ENCODE measurements at regions not wholly inside any gene's neighbourhood (a gene's known extent, or its start where the extent isn't known, plus 50 kb on each side); places are given as distances from the start of the nearest gene placed in this dataset.

DNA sequence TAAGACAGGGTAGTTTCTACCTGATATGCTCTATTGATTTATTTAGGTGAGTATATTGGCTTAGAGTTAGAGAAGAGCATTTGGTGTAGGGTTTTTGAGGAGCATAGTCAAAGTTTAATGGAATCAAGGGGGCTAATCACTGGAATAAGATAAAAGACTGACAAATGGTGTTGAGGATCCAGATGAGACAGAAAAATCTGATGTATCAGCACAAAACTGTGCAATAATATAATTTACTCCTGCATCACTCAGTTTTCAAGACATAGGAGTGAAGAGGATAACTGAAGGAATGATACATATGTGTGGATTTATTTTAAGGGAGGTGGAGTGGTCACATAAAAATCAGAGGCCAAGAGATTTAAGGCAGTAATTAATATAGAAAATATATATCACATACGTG lies 339.2 kb downstream of the NYAP2 start:
- H3K27ac ChIP-seq (ENCODE audit: low read depth, low read length), result no peak overlapping the region
- Mint-ChIP-seq H3K36me3 (no peaks in the 10 kb centered on the region), H3K27ac (no peak overlapping the region), H3K4me3 (no peak overlapping the region), H3K27me3 (peaks cover 6 to 7% of the 10 kb centered on the region in 2 donors), H3K9me3 (peaks cover 0 to 1% (median 0%) of the 10 kb centered on the region in 5 donors), H3K4me1 (no peaks in the 10 kb centered on the region)
- ChIA-PET POLR2A (no interaction called here), CTCF (no interaction called here)
- H3K36me3 ChIP-seq (ENCODE audit: insufficient read depth, low read length), result no peaks in the 10 kb centered on the region
- no peak for DNase-seq
- no peaks in the 10 kb centered on the region for H3K4me1 ChIP-seq (ENCODE audit: insufficient read depth, low read length)
- H3K27me3 ChIP-seq (ENCODE audit: insufficient read depth, low read length, poor library complexity, severe bottlenecking), result no peaks in the 10 kb centered on the region
- no peak overlapping the region for H3K4me3 ChIP-seq (ENCODE audit: low read length)
- H3K9me3 ChIP-seq (ENCODE audit: low read length), result no peaks in the 10 kb centered on the region

DNA sequence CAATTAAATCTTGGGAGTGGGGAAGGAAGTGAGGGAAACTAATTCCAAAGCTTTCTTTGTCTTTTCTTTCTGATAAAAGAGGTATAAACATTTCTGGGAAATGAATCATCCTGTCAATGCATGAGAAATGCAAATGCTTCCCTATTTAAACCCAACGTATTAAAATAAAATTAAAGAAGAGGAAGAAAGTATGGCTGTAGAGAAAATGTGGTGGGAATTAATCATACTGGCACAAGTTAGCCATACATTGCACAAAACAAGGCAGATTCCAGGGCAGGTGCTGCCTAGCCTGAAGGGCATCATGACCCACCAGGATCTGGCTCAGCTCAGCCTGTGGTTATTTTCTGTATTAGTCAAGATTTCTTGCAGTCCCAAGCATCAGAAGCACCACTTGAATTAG lies 338.0 kb downstream of the NYAP2 start:
- Histone ChIP-seq H3K36me3 (ENCODE audit: insufficient read depth, low read length) (no peaks in the 10 kb centered on the region), H3K9me3 (ENCODE audit: low read length) (no peaks in the 10 kb centered on the region), H3K4me3 (ENCODE audit: low read length) (no peak overlapping the region), H3K27me3 (ENCODE audit: insufficient read depth, low read length, poor library complexity, severe bottlenecking) (no peaks in the 10 kb centered on the region), H3K4me1 (ENCODE audit: insufficient read depth, low read length) (no peaks in the 10 kb centered on the region), H3K27ac (ENCODE audit: low read depth, low read length) (no peak overlapping the region)
- POLR2A ChIA-PET, result no interaction called here
- H3K27ac Mint-ChIP-seq, result no peak overlapping the region
- DNase-seq, result no peak
- H3K27me3 Mint-ChIP-seq, result peaks cover 5 to 6% of the 10 kb centered on the region in 2 donors
- CTCF ChIA-PET, result no interaction called here
- no peaks in the 10 kb centered on the region for H3K36me3 Mint-ChIP-seq
- no peak overlapping the region for H3K4me3 Mint-ChIP-seq
- no peaks in the 10 kb centered on the region for H3K4me1 Mint-ChIP-seq
- no peaks in the 10 kb centered on the region for H3K9me3 Mint-ChIP-seq

DNA sequence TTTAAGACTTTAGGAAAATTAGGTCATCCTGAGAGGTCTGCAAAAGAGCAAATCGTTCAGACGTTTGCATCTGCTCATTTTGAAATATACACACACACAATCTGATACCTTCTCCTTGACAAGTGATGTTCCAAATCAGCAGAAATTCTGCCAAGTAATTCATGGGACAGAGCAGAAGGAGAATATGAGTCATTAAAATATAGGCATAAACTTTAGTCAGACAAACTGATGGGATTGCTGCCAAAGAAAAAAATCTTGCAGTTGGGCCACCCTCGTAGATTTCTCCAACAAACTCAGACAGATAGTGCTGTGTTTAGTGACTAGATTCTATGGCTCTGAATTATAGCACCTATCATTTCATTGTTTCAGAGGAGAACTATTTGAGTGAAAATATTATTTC lies 336.3 kb downstream of the NYAP2 start:
- no peaks in the 10 kb centered on the region for H3K36me3 Mint-ChIP-seq
- no peaks in the 10 kb centered on the region for H3K4me1 Mint-ChIP-seq
- H3K27ac Mint-ChIP-seq, result no peak overlapping the region
- no peak overlapping the region for H3K4me3 ChIP-seq (ENCODE audit: low read length)
- ChIA-PET POLR2A (no interaction called here), CTCF (no interaction called here)
- H3K27me3 Mint-ChIP-seq, result peaks cover 5 to 7% of the 10 kb centered on the region in 2 donors
- H3K36me3 ChIP-seq (ENCODE audit: insufficient read depth, low read length), result no peaks in the 10 kb centered on the region
- H3K4me1 ChIP-seq (ENCODE audit: insufficient read depth, low read length), result no peaks in the 10 kb centered on the region
- no peaks in the 10 kb centered on the region for H3K9me3 ChIP-seq (ENCODE audit: low read length)
- no peaks in the 10 kb centered on the region for H3K9me3 Mint-ChIP-seq
- DNase-seq, result no peak
- H3K27me3 ChIP-seq (ENCODE audit: insufficient read depth, low read length, poor library complexity, severe bottlenecking), result no peaks in the 10 kb centered on the region
- no peak overlapping the region for H3K4me3 Mint-ChIP-seq
- H3K27ac ChIP-seq (ENCODE audit: low read depth, low read length), result no peak overlapping the region

DNA sequence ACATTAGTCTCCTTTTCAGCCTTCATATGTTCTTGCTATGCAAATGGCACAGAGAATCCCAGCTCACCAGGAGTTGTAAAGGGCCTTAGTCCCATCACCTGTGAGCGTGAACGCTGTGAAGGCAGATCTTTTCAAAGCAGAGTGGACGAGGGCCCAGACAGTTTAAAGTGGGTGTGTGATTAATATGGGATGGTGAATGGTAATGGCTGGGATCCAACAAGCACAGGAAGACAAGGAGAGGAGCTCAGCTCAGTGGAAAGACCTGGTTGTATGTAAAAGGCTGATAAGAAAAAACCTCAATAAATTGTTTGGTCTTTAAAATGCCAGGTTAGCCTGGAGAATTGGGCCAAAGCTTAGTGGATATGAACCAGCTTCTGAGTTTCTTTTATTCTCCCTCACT lies 326.2 kb downstream of the NYAP2 start:
- no peak for DNase-seq
- H3K4me3 ChIP-seq (ENCODE audit: low read length), result no peak overlapping the region
- peaks cover 0 to 4% of the 10 kb centered on the region in 2 donors for H3K27me3 Mint-ChIP-seq
- no peak overlapping the region for H3K4me3 Mint-ChIP-seq
- H3K36me3 Mint-ChIP-seq, result no peaks in the 10 kb centered on the region
- H3K4me1 Mint-ChIP-seq, result no peaks in the 10 kb centered on the region
- CTCF ChIA-PET, result no interaction called here
- POLR2A ChIA-PET, result no interaction called here
- peaks cover 0 to 4% (median 0%) of the 10 kb centered on the region in 5 donors for H3K9me3 Mint-ChIP-seq
- no peaks in the 10 kb centered on the region for H3K4me1 ChIP-seq (ENCODE audit: insufficient read depth, low read length)
- no peaks in the 10 kb centered on the region for H3K27me3 ChIP-seq (ENCODE audit: insufficient read depth, low read length, poor library complexity, severe bottlenecking)
- no peaks in the 10 kb centered on the region for H3K36me3 ChIP-seq (ENCODE audit: insufficient read depth, low read length)
- no peak overlapping the region for H3K27ac Mint-ChIP-seq
- H3K27ac ChIP-seq (ENCODE audit: low read depth, low read length), result no peak overlapping the region
- no peaks in the 10 kb centered on the region for H3K9me3 ChIP-seq (ENCODE audit: low read length)

Data from CD8-positive, alpha-beta memory T cell (primary cell).